Peyer's patch (tissue), 4 donors: ENCODE measurements at regions not wholly inside any gene's neighbourhood (a gene's known extent, or its start where the extent isn't known, plus 50 kb on each side); places are given as distances from the start of the nearest gene placed in this dataset.

ENCODE experiments used
- DNase-seq, 3 donors: peaks; one replicate each; pipeline ENCODE4 v3.0.0-alpha.2; 2017 to 2019
- H3K27ac ChIP-seq, 4 donors: fragments of 200-600 bp; sonication (generic); one replicate each; pipeline ENCODE4 v1.5.1; 2016 to 2019
- H3K27me3 ChIP-seq, 2 donors: fragments of 200-600 bp; sonication (generic); one replicate each; pipeline ENCODE4 v1.5.1; 2019
- H3K36me3 ChIP-seq, 3 donors: fragments of 200-600 bp; sonication (generic); one replicate each; pipeline ENCODE4 v1.5.1; 2016 to 2019
- H3K4me1 ChIP-seq, 4 donors: fragments of 200-600 bp; sonication (generic); one replicate each; pipeline ENCODE4 v1.5.1; 2016 to 2019
- H3K4me3 ChIP-seq, 4 donors: fragments of 200-600 bp; sonication (generic); 1 replicate in 3 of 4; 2 replicates in 1 of 4; pipeline ENCODE4 v1.5.1; 2016 to 2019; ENCODE audit warnings: mild to moderate bottlenecking in 1 of 4
- H3K9me3 ChIP-seq, 4 donors: fragments of 200-600 bp; sonication (generic); one replicate each; pipeline ENCODE4 v1.5.1; 2016 to 2019; ENCODE audit warnings: mild to moderate bottlenecking in 1 of 4
- POLR2A ChIP-seq, 2 donors: fragments of 450-650 bp; IDR thresholded peaks; one replicate each; pipeline ENCODE4 v1.5.1; 2017; ENCODE audit warnings: antibody characterized with exemption in 2 of 2, mild to moderate bottlenecking in 2 of 2, moderate library complexity in 2 of 2
- TF ChIP-seq, protein P1 (sequence below), 6 experiments: fragments of 450-650 bp in 4 of 6; fragments of 200-600 bp in 2 of 6; sonication (generic) in 1 of 6; IDR thresholded peaks; one replicate each; pipeline ENCODE4 v1.5.1; 2017 to 2019; ENCODE audit warnings: antibody characterized with exemption in 6 of 6, mild to moderate bottlenecking in 3 of 6, moderate library complexity in 1 of 6

- no peak for TF ChIP-seq POLR2A (IDR thresholded peaks at IDR 0.05)
- TF ChIP-seq, protein P1, sequence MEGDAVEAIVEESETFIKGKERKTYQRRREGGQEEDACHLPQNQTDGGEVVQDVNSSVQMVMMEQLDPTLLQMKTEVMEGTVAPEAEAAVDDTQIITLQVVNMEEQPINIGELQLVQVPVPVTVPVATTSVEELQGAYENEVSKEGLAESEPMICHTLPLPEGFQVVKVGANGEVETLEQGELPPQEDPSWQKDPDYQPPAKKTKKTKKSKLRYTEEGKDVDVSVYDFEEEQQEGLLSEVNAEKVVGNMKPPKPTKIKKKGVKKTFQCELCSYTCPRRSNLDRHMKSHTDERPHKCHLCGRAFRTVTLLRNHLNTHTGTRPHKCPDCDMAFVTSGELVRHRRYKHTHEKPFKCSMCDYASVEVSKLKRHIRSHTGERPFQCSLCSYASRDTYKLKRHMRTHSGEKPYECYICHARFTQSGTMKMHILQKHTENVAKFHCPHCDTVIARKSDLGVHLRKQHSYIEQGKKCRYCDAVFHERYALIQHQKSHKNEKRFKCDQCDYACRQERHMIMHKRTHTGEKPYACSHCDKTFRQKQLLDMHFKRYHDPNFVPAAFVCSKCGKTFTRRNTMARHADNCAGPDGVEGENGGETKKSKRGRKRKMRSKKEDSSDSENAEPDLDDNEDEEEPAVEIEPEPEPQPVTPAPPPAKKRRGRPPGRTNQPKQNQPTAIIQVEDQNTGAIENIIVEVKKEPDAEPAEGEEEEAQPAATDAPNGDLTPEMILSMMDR (IDR thresholded peaks at IDR 0.05): no peak
- H3K27me3 ChIP-seq: no peaks in the 10 kb centered on the region
- H3K36me3 ChIP-seq: no peaks in the 10 kb centered on the region
- H3K27ac ChIP-seq: no peak overlapping the region
- no peaks in the 10 kb centered on the region for H3K4me1 ChIP-seq
- no peak for DNase-seq
- no peaks in the 10 kb centered on the region for H3K9me3 ChIP-seq
- no peak overlapping the region for H3K4me3 ChIP-seq
These were observed 58.4 kb upstream of the SORBS2 start for GRCh38 chr4:185870366-185870765.

DNA sequence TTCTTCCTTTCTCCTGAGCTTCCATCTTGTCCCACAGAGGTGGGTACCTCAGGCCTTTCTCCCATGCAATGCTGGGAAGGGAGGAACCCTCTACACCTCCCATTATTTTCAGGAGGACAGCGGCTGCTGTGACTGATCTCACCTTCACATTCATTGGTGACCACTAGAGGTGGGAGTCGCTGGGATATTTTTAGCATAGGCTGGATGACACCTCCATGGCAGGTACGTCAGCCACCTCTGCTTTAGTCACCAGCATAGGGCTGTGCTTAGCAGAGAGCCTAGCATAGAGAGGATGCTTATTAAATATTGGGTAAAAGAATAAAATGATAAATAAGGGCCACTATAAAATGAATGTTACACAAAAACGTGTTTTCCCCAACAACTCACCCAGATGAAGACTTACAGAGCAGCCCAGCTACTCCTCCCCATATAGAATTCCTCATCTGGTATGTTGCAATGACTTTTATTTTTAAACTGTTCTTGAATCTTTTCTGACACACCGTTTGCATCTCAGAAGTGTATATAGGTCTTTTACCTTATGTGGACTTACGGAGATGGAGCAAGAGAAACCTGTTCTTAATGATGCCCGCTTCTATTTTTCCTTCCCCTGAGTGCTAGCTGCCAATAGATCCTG is 60.9 kb upstream of the SORBS2 start:
- TF ChIP-seq, protein P1 (IDR thresholded peaks at IDR 0.05): no peak
- no peak for TF ChIP-seq POLR2A (IDR thresholded peaks at IDR 0.05)
- DNase-seq: no peak
- H3K27ac ChIP-seq: no peak overlapping the region

DNA sequence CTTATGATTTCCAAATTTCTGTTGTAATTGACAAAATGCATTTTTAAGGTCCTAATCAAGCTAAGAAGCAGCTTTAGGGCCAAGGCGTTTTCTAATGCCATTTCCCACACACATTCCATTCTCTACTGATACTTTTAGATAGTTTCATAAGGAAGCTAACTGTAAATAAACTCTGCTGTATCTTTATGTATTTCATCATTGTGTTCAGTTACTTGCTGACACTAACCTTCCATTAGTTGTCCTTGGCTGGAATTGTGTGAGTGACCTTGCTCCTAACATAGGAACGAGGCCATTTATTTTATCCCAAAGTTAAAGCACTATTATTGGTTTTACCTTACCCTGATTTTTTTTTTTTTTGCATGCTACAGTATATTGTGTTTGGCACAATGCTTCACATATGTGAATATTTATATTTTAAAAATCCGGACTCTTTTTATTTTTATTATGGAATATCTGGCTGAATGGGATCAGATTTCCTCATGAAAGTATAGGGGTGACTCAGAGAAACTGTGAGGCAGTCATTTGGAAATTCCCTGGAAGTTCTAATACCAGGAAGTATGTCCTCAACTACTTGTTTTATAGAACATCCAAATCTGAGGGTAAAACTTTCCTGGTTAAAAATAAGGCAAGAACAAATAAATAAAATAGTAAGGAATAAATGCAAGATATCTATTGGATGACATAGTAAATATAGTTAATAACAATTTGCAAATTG is 62.7 kb upstream of the SORBS2 start:
- no peaks in the 10 kb centered on the region for H3K27me3 ChIP-seq
- no peak for TF ChIP-seq POLR2A (IDR thresholded peaks at IDR 0.05)
- TF ChIP-seq, protein P1 (IDR thresholded peaks at IDR 0.05): no peak
- H3K27ac ChIP-seq: no peak overlapping the region
- no peaks in the 10 kb centered on the region for H3K4me1 ChIP-seq
- no peak overlapping the region for H3K4me3 ChIP-seq
- no peak for DNase-seq
- no peaks in the 10 kb centered on the region for H3K36me3 ChIP-seq
- no peaks in the 10 kb centered on the region for H3K9me3 ChIP-seq

More for the DNA sequence above, 60.9 kb upstream of the SORBS2 start:
- H3K27me3 ChIP-seq: no peaks in the 10 kb centered on the region
- H3K4me3 ChIP-seq: no peak overlapping the region
- H3K36me3 ChIP-seq: no peaks in the 10 kb centered on the region
- H3K4me1 ChIP-seq: no peaks in the 10 kb centered on the region
- H3K9me3 ChIP-seq: no peaks in the 10 kb centered on the region

- Histone ChIP-seq H3K27ac (no peak overlapping the region), H3K4me3 (no peak overlapping the region), H3K4me1 (no peaks in the 10 kb centered on the region), H3K9me3 (no peaks in the 10 kb centered on the region), H3K27me3 (no peaks in the 10 kb centered on the region), H3K36me3 (no peaks in the 10 kb centered on the region)
- no peak for DNase-seq
- TF ChIP-seq, protein P1 (IDR thresholded peaks at IDR 0.05): no peak
- TF ChIP-seq POLR2A (IDR thresholded peaks at IDR 0.05): no peak
These were observed 63.4 kb upstream of the SORBS2 start for GRCh38 chr4:185875316-185875907.

- Histone ChIP-seq H3K27me3 (no peaks in the 10 kb centered on the region), H3K4me3 (no peak overlapping the region), H3K4me1 (no peaks in the 10 kb centered on the region), H3K9me3 (no peaks in the 10 kb centered on the region), H3K36me3 (no peaks in the 10 kb centered on the region), H3K27ac (no peak overlapping the region)
- no peak for DNase-seq
- TF ChIP-seq, protein P1 (IDR thresholded peaks at IDR 0.05): no peak
- TF ChIP-seq POLR2A (IDR thresholded peaks at IDR 0.05): no peak
These were observed 66.6 kb upstream of the SORBS2 start for GRCh38 chr4:185878633-185879032.
